ENCODE measurements at regions not wholly inside any gene's neighbourhood (a gene's known extent, or its start where the extent isn't known, plus 50 kb on each side); places are given as distances from the start of the nearest gene placed in this dataset.
A peak's percentile ranks its signal among the peaks of the same experiment; 100 is the strongest.

GRCh38 chr7:114821030-114821900 lies 100.6 kb upstream of the MDFIC start:
- H3K4me3 ChIP-seq (ENCODE audit: low read depth, poor library complexity, severe bottlenecking), result no peak overlapping the region
- DNase-seq (ENCODE audit: low spot score in 2 of 2), result no peak
- intact Hi-C loops (cut with DNase I; ENCODE audit: low total_unique reads), result no loop called here
- TF ChIP-seq POLR2A (IDR thresholded peaks at IDR 0.05), result no peak
- 50 to 56% methylated on average over 6 of the region's 6 CpGs for WGBS, 2 donors

- intact Hi-C loops (cut with DNase I; ENCODE audit: low total_unique reads), result no loop called here
- no peak for TF ChIP-seq POLR2A (IDR thresholded peaks at IDR 0.05)
- no peak for TF ChIP-seq CTCF (IDR thresholded peaks at IDR 0.05)
- DNase-seq (ENCODE audit: low spot score in 2 of 2), result no peak
- 75 to 80% methylated on average over 1 of the region's 1 CpG for WGBS, 2 donors
- no peak overlapping the region for H3K4me3 ChIP-seq (ENCODE audit: low read depth, poor library complexity, severe bottlenecking)
Observed at GRCh38 chr7:114822131-114822530, 99.8 kb upstream of the MDFIC start.

GRCh38 chr7:114822844-114823243 lies 99.0 kb upstream of the MDFIC start:
- intact Hi-C loops (cut with DNase I; ENCODE audit: low total_unique reads), result no loop called here
- no peak overlapping the region for H3K4me3 ChIP-seq (ENCODE audit: low read depth, poor library complexity, severe bottlenecking)
- 56 to 67% methylated on average over 2 of the region's 2 CpGs for WGBS, 2 donors
- no peak for TF ChIP-seq CTCF (IDR thresholded peaks at IDR 0.05)
- no peak for TF ChIP-seq POLR2A (IDR thresholded peaks at IDR 0.05)
- DNase-seq (ENCODE audit: low spot score in 2 of 2), result no peak

- WGBS, 2 donors, result 44 to 52% methylated on average over 1 of the region's 1 CpG
- intact Hi-C loops (cut with DNase I; ENCODE audit: low total_unique reads), result no loop called here
- TF ChIP-seq CTCF (IDR thresholded peaks at IDR 0.05) (no peak), POLR2A (IDR thresholded peaks at IDR 0.05) (no peak)
- DNase-seq (ENCODE audit: low spot score in 2 of 2), result peak in 1 of 2 donors; percentile 29
- H3K4me3 ChIP-seq (ENCODE audit: low read depth, poor library complexity, severe bottlenecking), result no peak overlapping the region
Observed at GRCh38 chr7:114823290-114823689, 98.6 kb upstream of the MDFIC start.

- 56 to 64% methylated on average over 3 of the region's 3 CpGs for WGBS, 2 donors
Observed at GRCh38 chr7:114825423-114825951, 96.4 kb upstream of the MDFIC start.

More at GRCh38 chr7:114825423-114825951, 96.4 kb upstream of the MDFIC start:
- TF ChIP-seq CTCF (IDR thresholded peaks at IDR 0.05) (no peak), POLR2A (IDR thresholded peaks at IDR 0.05) (no peak)
- intact Hi-C loops (cut with DNase I; ENCODE audit: low total_unique reads), result no loop called here
- DNase-seq (ENCODE audit: low spot score in 2 of 2), result no peak
- no peak overlapping the region for H3K4me3 ChIP-seq (ENCODE audit: low read depth, poor library complexity, severe bottlenecking)

All from lower leg skin (tissue), 4 donors.